Fibroblast of villous mesenchyme (primary cell): ENCODE measurements at regions not wholly inside any gene's neighbourhood (a gene's known extent, or its start where the extent isn't known, plus 50 kb on each side); places are given as distances from the start of the nearest gene placed in this dataset.
"Not testable (repeated sequence)": the region's sequence is repeated elsewhere in the genome, so short reads cannot be mapped to it uniquely, and the experiment has no call there.

Experiments used
- DNase-seq: peaks from one replicate; pipeline ENCODE4 v3.0.0-alpha.2; 2010; ENCODE audit warnings: low read depth
- H3K4me3 ChIP-seq: 2 replicates; pipeline ENCODE4 v1.5.1; 2011; ENCODE audit warnings: low read depth, mild to moderate bottlenecking, low read length
- small RNA-seq: library from RNA; depleted of rRNA; stranded (forward); fragments of <200 nt; gene quantifications from one replicate; pipeline ENCODE3, GENCODE V24; 2012

GRCh38 chr1:149398527-149398926 lies 76.3 kb upstream of the NBPF19 start:
- not testable (repeated sequence) for H3K4me3 ChIP-seq, DNase-seq

- not testable (repeated sequence) for DNase-seq, H3K4me3 ChIP-seq
Observed at GRCh38 chr1:149408404-149408803, 66.4 kb upstream of the NBPF19 start.

- not testable (repeated sequence) for DNase-seq, H3K4me3 ChIP-seq
Observed at GRCh38 chr1:149415373-149415772, 59.5 kb upstream of the NBPF19 start.

GRCh38 chr1:149418782-149419181 lies 56.1 kb upstream of the NBPF19 start:
- DNase-seq, H3K4me3 ChIP-seq: not testable (repeated sequence)

GRCh38 chr1:149423122-149423521 lies 51.7 kb upstream of the NBPF19 start:
- not testable (repeated sequence) for H3K4me3 ChIP-seq, DNase-seq

Small RNA genes lying in the stretch of these regions (small RNA-seq; reads per million reads assigned to genes)
- gene RF00100, result 298 reads per million, percentile 98 among the genes with 10 or more reads in this experiment
- gene RNU1-59P, result 11.9 reads per million, percentile 91 among the genes with 10 or more reads in this experiment
